ENCODE measurements at regions not wholly inside any gene's neighbourhood (a gene's known extent, or its start where the extent isn't known, plus 50 kb on each side); places are given as distances from the start of the nearest gene placed in this dataset.

- DNase-seq = no peak
Observed at GRCh38 chr6:130314271-130314670, 51.5 kb upstream of the TMEM200A start.

GRCh38 chr6:130313206-130313605 is 52.6 kb upstream of the TMEM200A start:
- no peak for DNase-seq

- no peak for DNase-seq
Observed at GRCh38 chr6:130309028-130309427, 56.8 kb upstream of the TMEM200A start.

GRCh38 chr6:130307752-130308361 is 58.0 kb upstream of the TMEM200A start:
- DNase-seq = no peak

GRCh38 chr6:130306377-130306776 is 59.4 kb upstream of the TMEM200A start:
- DNase-seq = no peak

GRCh38 chr6:130303431-130303830 is 62.4 kb upstream of the TMEM200A start:
- DNase-seq = no peak

- no peak for DNase-seq
Observed at GRCh38 chr6:130298258-130298657, 67.6 kb upstream of the TMEM200A start.

- DNase-seq = no peak
Observed at GRCh38 chr6:130296854-130297253, 69.0 kb upstream of the TMEM200A start.

- DNase-seq = peak; percentile 26
Observed at GRCh38 chr6:130293800-130294199, 71.0 kb upstream of the SAMD3 start.

GRCh38 chr6:130288065-130288464 is 65.3 kb upstream of the SAMD3 start:
- DNase-seq = no peak

- peak; percentile 24 for DNase-seq
Observed at GRCh38 chr6:130282234-130282995, 59.7 kb upstream of the SAMD3 start.

- no peak for DNase-seq
Observed at GRCh38 chr6:130276507-130276906, 53.8 kb upstream of the SAMD3 start.

- DNase-seq = no peak
Observed at GRCh38 chr6:130274007-130274406, 51.3 kb upstream of the SAMD3 start.

All from activated gamma-delta T cell treated with Interleukin-2 at 50 U/mL for 16 hours (primary cell).